Sigmoid colon (tissue), 6 donors: ENCODE measurements at regions not wholly inside any gene's neighbourhood (a gene's known extent, or its start where the extent isn't known, plus 50 kb on each side); places are given as distances from the start of the nearest gene placed in this dataset.
"Not testable (repeated sequence)": the region's sequence is repeated elsewhere in the genome, so short reads cannot be mapped to it uniquely, and the experiment has no call there.

Source experiments
- DNase-seq: peaks from one replicate; pipeline ENCODE4 v3.0.0-alpha.2; 2019
- H3K27ac ChIP-seq, 4 donors: fragments of 200-600 bp; sonication (generic); one replicate each; pipeline ENCODE4 v1.5.1; 2016 to 2019; ENCODE audit warnings: mild to moderate bottlenecking in 1 of 4
- H3K27me3 ChIP-seq, 3 donors: fragments of 200-600 bp; sonication (generic); one replicate each; pipeline ENCODE4 v1.5.1; 2019; ENCODE audit warnings: mild to moderate bottlenecking in 1 of 3
- H3K36me3 ChIP-seq, 4 donors: fragments of 200-600 bp; sonication (generic); one replicate each; pipeline ENCODE4 v1.5.1; 2016 to 2019
- H3K4me1 ChIP-seq, 4 donors: fragments of 200-600 bp; sonication (generic); one replicate each; pipeline ENCODE4 v1.5.1; 2017 to 2019
- H3K4me3 ChIP-seq, 4 donors: fragments of 200-600 bp; sonication (generic); one replicate each; pipeline ENCODE4 v1.5.1; 2017 to 2019; ENCODE audit warnings: mild to moderate bottlenecking in 2 of 4, moderate library complexity in 1 of 4
- H3K9me3 ChIP-seq, 4 donors: fragments of 200-600 bp in 3 of 4; sonication (generic) in 3 of 4; one replicate each; pipeline versions ENCODE4 v1.5.1 to v1.6.1; 2013 to 2019
- CTCF ChIP-seq, 4 experiments: fragments of 450-650 bp in 3 of 4; fragments of 200-600 bp in 1 of 4; IDR thresholded peaks; one replicate each; pipeline ENCODE4 v1.5.1; 2016 to 2019; ENCODE audit warnings: antibody characterized with exemption in 4 of 4, mild to moderate bottlenecking in 3 of 4, moderate library complexity in 2 of 4
- EP300 ChIP-seq, 4 donors: sonication (generic); formaldehyde crosslinking; IDR thresholded peaks; one replicate each; pipeline ENCODE4 v1.6.1; 2017; ENCODE audit warnings: antibody characterized with exemption in 4 of 4
- POLR2A ChIP-seq, 2 donors: fragments of 450-650 bp; IDR thresholded peaks; one replicate each; pipeline ENCODE4 v1.6.1; 2016; ENCODE audit warnings: antibody characterized with exemption in 2 of 2, mild to moderate bottlenecking in 2 of 2, moderate library complexity in 2 of 2
- POLR2AphosphoS5 ChIP-seq, 4 donors: sonication (generic); formaldehyde crosslinking; IDR thresholded peaks; one replicate each; pipeline ENCODE4 v1.6.1; 2017; ENCODE audit warnings: antibody characterized with exemption in 4 of 4
- WGBS, 2 donors: extraction: QIAGEN DNeasy Blood & Tissue Kit; methylation state at CpG; one replicate each; pipeline ENCODE4 v1.1.7; 2013; 5-methylcytosine and 5-hydroxymethylcytosine counted together
- intact Hi-C: fragments of 100-400 bp; cut with DNase I; formaldehyde crosslinking; loops from one replicate; pipeline ENCODE4 v1.15.1; 2023
- donor health status: healthy with polysubstance abuse.
- donor health status: healthy.

- H3K36me3 ChIP-seq, H3K9me3 ChIP-seq, intact Hi-C loops, H3K4me3 ChIP-seq, H3K27ac ChIP-seq, H3K27me3 ChIP-seq, H3K4me1 ChIP-seq, DNase-seq: not testable (repeated sequence)
- WGBS, 2 donors, result 91 to 92% methylated on average over 11 to 13 of the region's 16 CpGs
These were observed 515.9 kb downstream of the TUBA3C start for GRCh38 chr13:18665716-18666115.

- 88 to 94% methylated on average over 46 of the region's 46 CpGs for WGBS, 2 donors
- DNase-seq, H3K9me3 ChIP-seq, H3K4me1 ChIP-seq, H3K27me3 ChIP-seq, H3K27ac ChIP-seq, H3K36me3 ChIP-seq, intact Hi-C loops, H3K4me3 ChIP-seq: not testable (repeated sequence)
These were observed 516.5 kb downstream of the TUBA3C start for GRCh38 chr13:18665124-18665523.

GRCh38 chr13:18663222-18663621 lies 518.4 kb downstream of the TUBA3C start:
- H3K36me3 ChIP-seq, result not testable (repeated sequence)

GRCh38 chr13:18643644-18644172 lies 537.9 kb downstream of the TUBA3C start:
- intact Hi-C loops, H3K4me1 ChIP-seq, H3K9me3 ChIP-seq, H3K36me3 ChIP-seq, DNase-seq, H3K27me3 ChIP-seq, H3K27ac ChIP-seq, H3K4me3 ChIP-seq: not testable (repeated sequence)
- 40 to 54% methylated on average over 8 of the region's 8 CpGs for WGBS, 2 donors

More at GRCh38 chr13:18663222-18663621, 518.4 kb downstream of the TUBA3C start:
- WGBS, 2 donors, result no CpG with 5 or more reads among the region's 1 CpG
- DNase-seq, H3K9me3 ChIP-seq, intact Hi-C loops, H3K27ac ChIP-seq, H3K4me3 ChIP-seq, H3K4me1 ChIP-seq, H3K27me3 ChIP-seq: not testable (repeated sequence)
- peak in 1 of 4 experiments; percentile 12 for TF ChIP-seq CTCF (IDR thresholded peaks at IDR 0.05)

- H3K36me3 ChIP-seq, H3K4me1 ChIP-seq, DNase-seq, H3K9me3 ChIP-seq, intact Hi-C loops, H3K27ac ChIP-seq, H3K27me3 ChIP-seq, H3K4me3 ChIP-seq: not testable (repeated sequence)
- WGBS, 2 donors, result 63 to 75% methylated on average over 25 to 26 of the region's 31 CpGs
These were observed 552.7 kb downstream of the TUBA3C start for GRCh38 chr13:18628928-18629327.

GRCh38 chr13:18628428-18628827 lies 553.2 kb downstream of the TUBA3C start:
- Histone ChIP-seq H3K27me3 (peaks cover 0 to 5% (median 0%) of the 10 kb centered on the region in 3 donors), H3K9me3 (no peaks in the 10 kb centered on the region), H3K4me1 (no peaks in the 10 kb centered on the region), H3K4me3 (no peak overlapping the region), H3K36me3 (no peaks in the 10 kb centered on the region), H3K27ac (no peak overlapping the region)
- TF ChIP-seq POLR2AphosphoS5 (IDR thresholded peaks at IDR 0.05), result no peak
- TF ChIP-seq EP300 (IDR thresholded peaks at IDR 0.05), result no peak
- no peak for TF ChIP-seq CTCF (IDR thresholded peaks at IDR 0.05)
- no peak for TF ChIP-seq POLR2A (IDR thresholded peaks at IDR 0.05)
- DNase-seq, result no peak
- 61 to 85% methylated on average over 39 of the region's 39 CpGs for WGBS, 2 donors
- intact Hi-C loops, result no loop called here

- intact Hi-C loops, H3K36me3 ChIP-seq: not testable (repeated sequence)
- 63 to 69% methylated on average over 3 to 4 of the region's 4 CpGs for WGBS, 2 donors
These were observed 557.6 kb downstream of the TUBA3C start for GRCh38 chr13:18624061-18624460.

GRCh38 chr13:18618442-18618841 lies 563.2 kb downstream of the TUBA3C start:
- intact Hi-C loops, H3K36me3 ChIP-seq, DNase-seq, H3K4me3 ChIP-seq, H3K27me3 ChIP-seq, H3K9me3 ChIP-seq, H3K27ac ChIP-seq, H3K4me1 ChIP-seq: not testable (repeated sequence)
- 50 to 66% methylated on average over 3 to 4 of the region's 4 CpGs for WGBS, 2 donors

More at GRCh38 chr13:18624061-18624460, 557.6 kb downstream of the TUBA3C start:
- not testable (repeated sequence) for H3K27ac ChIP-seq, H3K4me3 ChIP-seq, H3K27me3 ChIP-seq, H3K4me1 ChIP-seq, H3K9me3 ChIP-seq, DNase-seq

- intact Hi-C loops, H3K4me1 ChIP-seq, H3K4me3 ChIP-seq, H3K27me3 ChIP-seq, H3K36me3 ChIP-seq, H3K27ac ChIP-seq, H3K9me3 ChIP-seq, DNase-seq: not testable (repeated sequence)
- WGBS, 2 donors, result 83 to 85% methylated on average over 12 to 14 of the region's 14 CpGs
These were observed 571.1 kb downstream of the TUBA3C start for GRCh38 chr13:18610476-18610875.

- H3K27me3 ChIP-seq, H3K9me3 ChIP-seq, H3K4me1 ChIP-seq, H3K27ac ChIP-seq, H3K36me3 ChIP-seq, DNase-seq, intact Hi-C loops, H3K4me3 ChIP-seq: not testable (repeated sequence)
- WGBS, 2 donors, result 60 to 84% methylated on average over 40 to 41 of the region's 42 CpGs
These were observed 572.3 kb downstream of the TUBA3C start for GRCh38 chr13:18609371-18609770.

GRCh38 chr13:18608851-18609250 lies 572.8 kb downstream of the TUBA3C start:
- H3K27me3 ChIP-seq, H3K4me1 ChIP-seq, H3K27ac ChIP-seq, intact Hi-C loops, DNase-seq, H3K9me3 ChIP-seq, H3K4me3 ChIP-seq, H3K36me3 ChIP-seq: not testable (repeated sequence)
- 60 to 89% methylated on average over 29 to 31 of the region's 40 CpGs for WGBS, 2 donors
